Activated T-cell treated with anti-CD3 and anti-CD28 coated beads, Interleukin-2, amount 50 U/mL, for 72 hours (primary cell): ENCODE measurements at regions not wholly inside any gene's neighbourhood (a gene's known extent, or its start where the extent isn't known, plus 50 kb on each side); places are given as distances from the start of the nearest gene placed in this dataset.
A peak's percentile ranks its signal among the peaks of the same experiment; 100 is the strongest.

Experiments
- ATAC-seq, 2 donors: fragments of 150-1000 bp; cut with Tn5 transposase; replicated peaks in 1 of 2; 2 replicates each; pipeline ENCODE4 v1.10.0; 2021; ENCODE audit warnings: moderate library complexity in 2 of 2, mild to moderate bottlenecking in 1 of 2
- DNase-seq, 2 donors: peaks; one replicate each; pipeline ENCODE4 v3.0.0; 2021 to 2022; ENCODE audit warnings: mixed read lengths in 1 of 2
- H3K27ac Mint-ChIP-seq: one replicate; pipeline ENCODE4 v1.8.0; 2022; ENCODE audit warnings: mild to moderate bottlenecking, moderate library complexity, mixed read lengths
- H3K27me3 Mint-ChIP-seq: one replicate; pipeline ENCODE4 v1.8.0; 2022; ENCODE audit warnings: low read depth, mixed read lengths
- H3K36me3 Mint-ChIP-seq, 2 donors: one replicate each; pipeline ENCODE4 v1.8.0; 2022; ENCODE audit warnings: mixed read lengths in 2 of 2, mild to moderate bottlenecking in 1 of 2; ENCODE audit not compliant: insufficient read depth in 2 of 2
- H3K4me1 Mint-ChIP-seq: one replicate; pipeline ENCODE4 v1.8.0; 2022; ENCODE audit warnings: low read depth, mixed read lengths
- H3K4me3 Mint-ChIP-seq, 2 donors: one replicate each; pipeline ENCODE4 v1.8.0; 2022; ENCODE audit warnings: mild to moderate bottlenecking in 2 of 2, mixed read lengths in 2 of 2, moderate library complexity in 2 of 2
- H3K9me3 Mint-ChIP-seq, 2 donors: one replicate each; pipeline ENCODE4 v1.8.0; 2022; ENCODE audit warnings: mixed read lengths in 2 of 2

- Mint-ChIP-seq H3K9me3 (peaks cover 2 to 3% of the 10 kb centered on the region in 2 donors), H3K27me3 (no peaks in the 10 kb centered on the region), H3K36me3 (peaks cover 0 to 2% of the 10 kb centered on the region in 2 donors), H3K4me1 (no peaks in the 10 kb centered on the region), H3K4me3 (peak overlapping the region in 1 of 2 donors; percentile 31), H3K27ac (no peak overlapping the region)
- DNase-seq, result no peak
- peak in 1 of 2 donors; percentile 52 for ATAC-seq
These were observed 133.2 kb upstream of the SOX9 start for GRCh38 chr17:71987634-71988033.

GRCh38 chr17:71989117-71989516 is 131.7 kb upstream of the SOX9 start:
- H3K4me3 Mint-ChIP-seq, result no peak overlapping the region
- no peak overlapping the region for H3K27ac Mint-ChIP-seq
- H3K4me1 Mint-ChIP-seq, result no peaks in the 10 kb centered on the region
- ATAC-seq, result no peak
- H3K27me3 Mint-ChIP-seq, result no peaks in the 10 kb centered on the region
- DNase-seq, result no peak
- H3K36me3 Mint-ChIP-seq, result no peaks in the 10 kb centered on the region
- peaks cover 2 to 3% of the 10 kb centered on the region in 2 donors for H3K9me3 Mint-ChIP-seq

DNA sequence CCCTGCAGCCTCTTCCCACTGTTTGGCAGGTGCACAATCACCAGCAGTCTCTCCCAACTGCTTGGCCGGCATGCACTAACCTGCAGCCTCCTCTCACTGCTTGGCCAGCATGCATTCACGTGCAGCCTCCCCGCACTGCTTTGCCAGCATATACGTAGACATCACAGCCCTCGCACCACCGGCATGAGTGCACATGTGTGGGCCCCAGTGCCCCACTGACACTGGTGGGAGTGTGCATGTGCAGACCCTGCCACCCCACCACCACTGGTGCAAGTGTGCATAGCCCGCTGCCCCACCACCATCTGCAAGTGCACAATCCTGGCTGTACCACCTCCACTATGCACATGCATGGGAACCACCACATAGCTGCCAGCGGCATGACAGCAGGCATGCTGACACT is 127.5 kb upstream of the SOX9 start:
- ATAC-seq (no peak), DNase-seq (no peak)
- Mint-ChIP-seq H3K9me3 (no peaks in the 10 kb centered on the region), H3K4me1 (no peaks in the 10 kb centered on the region), H3K27me3 (no peaks in the 10 kb centered on the region), H3K27ac (no peak overlapping the region), H3K4me3 (no peak overlapping the region), H3K36me3 (no peaks in the 10 kb centered on the region)

- Mint-ChIP-seq H3K4me1 (no peaks in the 10 kb centered on the region), H3K27me3 (no peaks in the 10 kb centered on the region), H3K4me3 (no peak overlapping the region), H3K9me3 (no peaks in the 10 kb centered on the region), H3K36me3 (no peaks in the 10 kb centered on the region), H3K27ac (no peak overlapping the region)
- ATAC-seq, result no peak
- no peak for DNase-seq
These were observed 125.2 kb upstream of the SOX9 start for GRCh38 chr17:71995590-71995989.

DNA sequence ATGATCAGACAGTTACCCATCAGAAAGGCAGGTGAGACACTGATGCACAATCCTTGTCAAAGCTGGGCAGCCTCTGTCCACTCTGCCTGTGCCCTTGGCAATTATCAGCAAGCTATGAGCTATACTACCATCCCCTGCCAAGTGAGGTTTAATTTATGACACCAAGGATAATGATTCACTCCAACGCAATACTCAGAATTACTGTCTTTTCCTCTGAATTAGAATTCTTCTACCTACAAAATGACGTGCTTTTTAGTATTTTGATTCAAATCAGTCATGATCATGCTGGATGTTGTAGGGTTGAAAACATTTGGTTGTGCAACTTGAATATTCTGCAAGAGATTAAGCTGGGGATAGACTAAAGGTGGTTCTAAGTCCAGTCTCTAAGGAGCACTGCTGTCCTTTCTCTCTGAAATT is 116.8 kb upstream of the SOX9 start:
- ATAC-seq, result peak in 1 of 2 donors; percentile 59
- Mint-ChIP-seq H3K36me3 (no peaks in the 10 kb centered on the region), H3K27ac (no peak overlapping the region), H3K27me3 (no peaks in the 10 kb centered on the region), H3K4me1 (no peaks in the 10 kb centered on the region), H3K4me3 (peak overlapping the region in 1 of 2 donors; percentile 67), H3K9me3 (peaks cover 0 to 2% of the 10 kb centered on the region in 2 donors)
- DNase-seq, result no peak

GRCh38 chr17:72004611-72005331 is 116.0 kb upstream of the SOX9 start:
- Mint-ChIP-seq H3K9me3 (peaks cover 0 to 2% of the 10 kb centered on the region in 2 donors), H3K4me1 (no peaks in the 10 kb centered on the region), H3K27me3 (no peaks in the 10 kb centered on the region), H3K27ac (peak overlapping the region; percentile 41), H3K4me3 (peak overlapping the region in 1 of 2 donors; percentile 67), H3K36me3 (no peaks in the 10 kb centered on the region)
- DNase-seq, result no peak
- peak in 1 of 2 donors; percentile 49 for ATAC-seq

DNA sequence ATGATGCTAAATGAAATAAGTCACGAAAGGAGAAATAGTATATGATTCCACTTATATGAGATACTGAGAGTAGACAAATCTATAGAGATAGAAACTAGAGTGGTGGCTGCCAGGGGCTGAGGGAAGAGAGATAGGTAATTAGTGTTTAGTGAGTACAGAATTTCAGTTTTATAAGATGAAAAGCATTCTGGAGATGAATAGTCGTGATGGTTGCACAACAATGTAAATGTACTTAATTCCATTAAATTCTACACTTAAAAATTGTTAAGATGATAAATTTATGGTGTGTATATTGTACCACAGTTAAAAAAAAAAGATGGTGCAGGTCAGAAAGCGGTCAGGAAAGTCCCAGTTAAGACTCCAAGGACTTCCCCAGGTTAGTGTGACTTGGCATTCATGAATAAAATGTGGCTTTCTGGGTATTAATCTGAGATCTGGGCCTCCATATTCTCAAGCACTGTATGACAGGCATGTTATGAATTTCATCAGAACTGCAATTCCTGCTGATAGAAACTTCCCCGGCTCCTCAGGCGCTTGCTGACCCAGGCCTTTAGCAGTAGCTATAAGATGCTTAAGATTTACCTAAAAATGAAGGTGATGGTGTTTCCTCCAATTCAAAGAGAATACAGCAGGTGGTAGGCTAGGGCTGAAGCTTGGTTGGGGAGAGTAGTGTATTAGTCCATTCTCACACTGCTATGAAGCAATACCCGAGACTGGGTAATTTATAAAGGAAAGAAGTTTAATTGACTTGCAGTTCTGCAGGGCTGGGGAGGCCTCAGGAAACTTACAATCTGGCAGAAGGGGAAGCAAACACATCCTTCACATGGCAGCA is 115.3 kb upstream of the SOX9 start:
- DNase-seq (no peak), ATAC-seq (peak in 1 of 2 donors; percentile 68)
- Mint-ChIP-seq H3K9me3 (peaks cover 0 to 2% of the 10 kb centered on the region in 2 donors), H3K4me3 (peak overlapping the region in 1 of 2 donors; percentile 19), H3K36me3 (no peaks in the 10 kb centered on the region), H3K27me3 (no peaks in the 10 kb centered on the region), H3K27ac (peak overlapping the region; percentile 41), H3K4me1 (no peaks in the 10 kb centered on the region)

- no peaks in the 10 kb centered on the region for H3K4me1 Mint-ChIP-seq
- no peak for DNase-seq
- no peak overlapping the region for H3K4me3 Mint-ChIP-seq
- H3K27ac Mint-ChIP-seq, result no peak overlapping the region
- H3K27me3 Mint-ChIP-seq, result no peaks in the 10 kb centered on the region
- peaks cover 0 to 2% of the 10 kb centered on the region in 2 donors for H3K9me3 Mint-ChIP-seq
- no peaks in the 10 kb centered on the region for H3K36me3 Mint-ChIP-seq
- ATAC-seq, result no peak
These were observed 112.5 kb upstream of the SOX9 start for GRCh38 chr17:72008236-72008876.

DNA sequence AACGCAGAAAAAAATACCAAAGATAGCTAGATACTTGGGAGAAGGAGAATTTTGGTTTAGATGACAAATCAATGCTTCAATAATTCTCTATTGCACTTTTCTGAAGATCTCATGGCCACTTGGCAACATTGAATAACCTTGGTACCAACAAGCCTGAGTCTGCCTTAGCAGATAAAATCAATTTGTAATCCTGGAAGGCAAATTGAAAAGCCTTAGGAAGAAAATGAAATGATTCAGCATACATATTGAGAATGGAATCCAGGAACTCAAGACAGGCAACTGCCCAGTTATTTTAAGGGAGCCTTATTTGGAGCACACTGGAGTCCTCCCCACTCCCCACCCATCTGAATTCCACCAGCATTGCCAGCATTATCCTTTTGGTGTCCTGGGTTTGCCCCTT is 109.3 kb upstream of the SOX9 start:
- ATAC-seq (no peak), DNase-seq (no peak)
- Mint-ChIP-seq H3K27ac (no peak overlapping the region), H3K36me3 (peaks cover 0 to 1% of the 10 kb centered on the region in 2 donors), H3K4me1 (no peaks in the 10 kb centered on the region), H3K4me3 (no peak overlapping the region), H3K27me3 (no peaks in the 10 kb centered on the region), H3K9me3 (peaks cover 0 to 4% of the 10 kb centered on the region in 2 donors)

GRCh38 chr17:72021417-72022041 is 99.3 kb upstream of the SOX9 start:
- Mint-ChIP-seq H3K4me3 (no peak overlapping the region), H3K4me1 (no peaks in the 10 kb centered on the region), H3K36me3 (no peaks in the 10 kb centered on the region), H3K27me3 (no peaks in the 10 kb centered on the region), H3K27ac (no peak overlapping the region), H3K9me3 (peaks cover 0 to 1% of the 10 kb centered on the region in 2 donors)
- DNase-seq (no peak), ATAC-seq (no peak)

DNA sequence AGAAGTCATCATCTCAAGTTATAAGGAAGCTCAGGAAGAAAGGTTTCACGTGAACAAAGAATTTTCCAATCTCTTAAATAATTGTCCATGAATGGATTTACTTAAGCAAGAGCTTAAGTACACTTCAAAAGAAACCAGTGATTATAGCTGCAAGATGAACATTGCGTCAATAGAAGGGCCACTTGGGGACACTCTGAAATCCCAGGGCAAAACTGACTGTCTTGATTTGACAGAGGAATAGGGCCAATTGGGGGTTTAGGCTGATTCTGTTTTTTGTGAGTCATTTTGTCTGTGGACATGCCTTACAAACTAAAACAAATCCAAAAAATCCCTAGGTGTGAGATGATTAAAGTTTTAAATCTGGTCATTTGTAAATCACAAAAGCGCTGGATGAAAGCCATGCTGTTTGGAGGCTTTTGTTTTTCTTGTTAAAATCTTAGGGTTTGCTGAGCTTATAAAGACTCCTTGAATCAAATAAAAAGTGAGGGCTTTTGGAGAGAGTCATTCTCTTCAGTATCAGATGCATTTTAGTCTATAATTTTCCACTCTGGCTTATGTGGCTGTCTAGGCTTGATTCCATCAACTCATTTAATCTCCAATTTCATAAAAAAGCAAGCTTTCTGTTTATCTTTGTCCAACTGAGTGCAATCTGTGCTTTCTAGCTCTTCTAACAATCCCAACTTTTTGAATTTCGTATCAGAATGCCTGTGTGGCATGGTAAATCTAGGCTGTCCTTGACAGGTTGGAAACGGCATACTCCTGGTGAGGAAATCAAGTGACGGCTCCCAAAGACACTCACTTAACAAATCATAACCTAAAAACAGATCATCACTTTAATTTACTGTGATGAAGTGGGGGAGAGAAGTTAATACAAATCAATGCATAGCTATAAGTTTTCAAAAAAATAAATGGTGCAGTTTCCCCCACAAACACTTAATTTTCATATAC is 98.2 kb upstream of the SOX9 start:
- no peak overlapping the region for H3K27ac Mint-ChIP-seq
- ATAC-seq (no peak), DNase-seq (no peak)
- no peak overlapping the region for H3K4me3 Mint-ChIP-seq
- peaks cover 0 to 1% of the 10 kb centered on the region in 2 donors for H3K9me3 Mint-ChIP-seq
- H3K27me3 Mint-ChIP-seq, result no peaks in the 10 kb centered on the region
- no peaks in the 10 kb centered on the region for H3K4me1 Mint-ChIP-seq
- no peaks in the 10 kb centered on the region for H3K36me3 Mint-ChIP-seq

GRCh38 chr17:72024457-72024856 is 96.4 kb upstream of the SOX9 start:
- Mint-ChIP-seq H3K4me1 (no peaks in the 10 kb centered on the region), H3K36me3 (no peaks in the 10 kb centered on the region), H3K9me3 (no peaks in the 10 kb centered on the region), H3K4me3 (no peak overlapping the region), H3K27ac (no peak overlapping the region), H3K27me3 (no peaks in the 10 kb centered on the region)
- ATAC-seq (no peak), DNase-seq (no peak)
